Lower lobe of right lung (tissue), 2 donors: ENCODE measurements at regions not wholly inside any gene's neighbourhood (a gene's known extent, or its start where the extent isn't known, plus 50 kb on each side); places are given as distances from the start of the nearest gene placed in this dataset.
"Not testable (repeated sequence)": the region's sequence is repeated elsewhere in the genome, so short reads cannot be mapped to it uniquely, and the experiment has no call there.

Source experiments
- ATAC-seq, 2 donors: fragments of 200-7000 bp; cut with Tn5 transposase; one replicate each; pipeline ENCODE4 v1.9.1; 2020 to 2022; ENCODE audit warnings: mild to moderate bottlenecking in 2 of 2, moderate library complexity in 2 of 2
- DNase-seq: peaks from one replicate; pipeline ENCODE4 v3.0.0-alpha.2; 2020
- H3K27ac ChIP-seq: fragments of 200-600 bp; one replicate; pipeline ENCODE4 v1.8.0; 2022
- H3K27me3 ChIP-seq: fragments of 200-600 bp; one replicate; pipeline ENCODE4 v1.8.0; 2022; ENCODE audit warnings: low read depth
- H3K36me3 ChIP-seq: fragments of 200-600 bp; one replicate; pipeline ENCODE4 v1.8.0; 2022; ENCODE audit warnings: mild to moderate bottlenecking
- H3K4me1 ChIP-seq: fragments of 200-600 bp; one replicate; pipeline ENCODE4 v1.8.0; 2022
- H3K4me3 ChIP-seq: fragments of 200-600 bp; one replicate; pipeline ENCODE4 v1.8.0; 2022; ENCODE audit warnings: mild to moderate bottlenecking
- H3K9me3 ChIP-seq: fragments of 200-600 bp; one replicate; pipeline ENCODE4 v1.8.0; 2022
- intact Hi-C: fragments of 100-400 bp; cut with DNase I; formaldehyde crosslinking; loops from one replicate; pipeline ENCODE4 v1.11.0; 2022
- TF ChIP-seq, protein P1 (sequence below): fragments of 200-600 bp; IDR thresholded peaks from one replicate; pipeline ENCODE4 v1.8.0; 2022; ENCODE audit warnings: antibody characterized with exemption, mild to moderate bottlenecking
- donor health status: DM: no; HTN: yes; CAD: no; lungs with severe emphysema.

DNA sequence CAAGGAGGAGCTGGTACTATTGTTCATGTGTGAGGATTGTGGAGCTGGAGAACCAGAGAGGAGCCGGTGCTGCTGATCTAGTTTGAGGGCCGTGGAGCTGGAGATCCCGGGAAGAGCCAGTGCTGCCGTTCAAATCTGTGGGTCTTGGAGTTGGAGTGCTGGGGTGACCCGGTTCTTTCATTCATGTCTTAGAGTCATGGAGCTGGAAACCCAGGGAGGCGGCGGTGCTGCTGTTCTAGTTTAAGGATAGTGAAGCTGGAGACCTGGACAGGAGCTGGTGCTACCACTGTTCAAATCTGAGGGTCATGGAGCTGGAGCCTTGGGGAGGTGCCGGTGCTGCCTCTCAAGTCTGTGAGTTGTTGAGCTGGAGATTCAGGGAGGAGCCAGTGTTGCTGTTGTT, 88.5 kb upstream of the ZNF479 start:
- Histone ChIP-seq H3K27me3 (no peaks in the 10 kb centered on the region), H3K36me3 (no peaks in the 10 kb centered on the region), H3K27ac (no peak overlapping the region), H3K4me3 (no peak overlapping the region), H3K4me1 (no peaks in the 10 kb centered on the region), H3K9me3 (no peaks in the 10 kb centered on the region)
- intact Hi-C loops: no loop called here
- TF ChIP-seq, protein P1, sequence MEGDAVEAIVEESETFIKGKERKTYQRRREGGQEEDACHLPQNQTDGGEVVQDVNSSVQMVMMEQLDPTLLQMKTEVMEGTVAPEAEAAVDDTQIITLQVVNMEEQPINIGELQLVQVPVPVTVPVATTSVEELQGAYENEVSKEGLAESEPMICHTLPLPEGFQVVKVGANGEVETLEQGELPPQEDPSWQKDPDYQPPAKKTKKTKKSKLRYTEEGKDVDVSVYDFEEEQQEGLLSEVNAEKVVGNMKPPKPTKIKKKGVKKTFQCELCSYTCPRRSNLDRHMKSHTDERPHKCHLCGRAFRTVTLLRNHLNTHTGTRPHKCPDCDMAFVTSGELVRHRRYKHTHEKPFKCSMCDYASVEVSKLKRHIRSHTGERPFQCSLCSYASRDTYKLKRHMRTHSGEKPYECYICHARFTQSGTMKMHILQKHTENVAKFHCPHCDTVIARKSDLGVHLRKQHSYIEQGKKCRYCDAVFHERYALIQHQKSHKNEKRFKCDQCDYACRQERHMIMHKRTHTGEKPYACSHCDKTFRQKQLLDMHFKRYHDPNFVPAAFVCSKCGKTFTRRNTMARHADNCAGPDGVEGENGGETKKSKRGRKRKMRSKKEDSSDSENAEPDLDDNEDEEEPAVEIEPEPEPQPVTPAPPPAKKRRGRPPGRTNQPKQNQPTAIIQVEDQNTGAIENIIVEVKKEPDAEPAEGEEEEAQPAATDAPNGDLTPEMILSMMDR: no peak
- ATAC-seq (no peak), DNase-seq (peak; percentile 20)

DNA sequence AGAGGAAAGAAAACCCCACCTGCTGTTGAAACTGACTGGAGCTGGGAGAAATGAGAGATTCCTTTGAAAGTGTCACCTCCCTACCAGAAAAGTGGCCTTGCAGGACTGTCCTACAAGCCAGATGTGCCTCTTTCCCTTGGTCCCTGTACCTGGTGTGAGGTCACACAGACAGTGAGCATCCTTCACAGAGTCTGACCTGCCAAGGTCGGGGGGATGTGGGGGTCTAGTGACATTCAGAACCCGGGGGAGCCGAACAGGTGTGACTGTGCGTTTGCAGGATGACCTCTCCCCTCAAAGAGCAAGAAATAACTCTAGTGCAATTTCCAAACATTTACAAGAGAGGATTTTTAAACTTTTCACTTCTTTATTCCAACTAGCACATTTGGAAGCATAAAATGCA, 93.4 kb upstream of the ZNF479 start:
- no peaks in the 10 kb centered on the region for H3K9me3 ChIP-seq
- ATAC-seq: no peak
- intact Hi-C loops: no loop called here

DNA sequence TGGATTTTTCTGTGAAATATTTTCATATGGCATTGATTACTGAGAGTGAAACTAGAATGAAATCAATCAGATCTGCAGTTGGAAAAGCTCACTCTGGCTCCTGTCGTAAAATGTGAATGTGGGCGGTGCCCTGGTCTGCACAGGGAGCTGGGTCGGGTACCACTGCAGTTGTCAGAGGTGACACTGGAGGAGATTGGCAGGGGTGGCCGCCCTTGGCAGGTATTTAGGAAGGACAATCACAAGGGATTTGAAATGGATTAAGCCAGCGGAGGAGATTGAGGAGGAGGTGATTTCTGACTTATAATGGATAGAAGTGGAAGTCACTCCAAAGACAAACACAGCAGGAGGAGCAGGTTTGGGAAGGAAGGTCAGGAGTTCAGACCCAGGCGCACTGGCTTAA, 109.0 kb upstream of the ZNF479 start:
- H3K4me1 ChIP-seq, H3K27ac ChIP-seq, H3K36me3 ChIP-seq, ATAC-seq, H3K27me3 ChIP-seq, intact Hi-C loops, H3K4me3 ChIP-seq: not testable (repeated sequence)
- peak; percentile 25 for DNase-seq
- peaks cover 33% of the 10 kb centered on the region for H3K9me3 ChIP-seq

More for the DNA sequence above, 93.4 kb upstream of the ZNF479 start:
- DNase-seq: peak; percentile 2
- H3K36me3 ChIP-seq: no peaks in the 10 kb centered on the region
- H3K27me3 ChIP-seq: no peaks in the 10 kb centered on the region
- TF ChIP-seq, protein P1: no peak
- no peak overlapping the region for H3K4me3 ChIP-seq
- H3K27ac ChIP-seq: no peak overlapping the region
- no peaks in the 10 kb centered on the region for H3K4me1 ChIP-seq

DNA sequence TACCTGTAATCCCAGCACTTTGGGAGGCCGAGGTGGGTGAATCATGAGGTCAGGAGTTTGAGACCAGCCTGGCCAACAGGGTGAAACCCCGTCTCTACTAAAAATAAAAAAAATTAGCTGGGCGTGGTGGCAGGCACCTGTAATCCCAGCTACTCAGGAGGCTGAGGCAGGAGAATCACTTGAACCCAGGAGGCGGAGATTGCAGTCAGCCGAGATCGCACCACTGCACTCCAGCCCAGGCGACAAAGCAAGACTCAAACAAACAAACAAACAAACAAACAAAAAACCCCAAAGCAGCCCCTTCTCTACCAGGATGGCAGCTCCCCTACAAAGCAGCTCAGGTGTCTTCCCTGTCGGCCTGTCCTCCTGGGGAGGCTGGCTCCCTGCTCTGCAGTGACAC, 111.3 kb upstream of the ZNF479 start:
- DNase-seq: not testable (repeated sequence)
- H3K9me3 ChIP-seq: peaks cover 23% of the 10 kb centered on the region

DNA sequence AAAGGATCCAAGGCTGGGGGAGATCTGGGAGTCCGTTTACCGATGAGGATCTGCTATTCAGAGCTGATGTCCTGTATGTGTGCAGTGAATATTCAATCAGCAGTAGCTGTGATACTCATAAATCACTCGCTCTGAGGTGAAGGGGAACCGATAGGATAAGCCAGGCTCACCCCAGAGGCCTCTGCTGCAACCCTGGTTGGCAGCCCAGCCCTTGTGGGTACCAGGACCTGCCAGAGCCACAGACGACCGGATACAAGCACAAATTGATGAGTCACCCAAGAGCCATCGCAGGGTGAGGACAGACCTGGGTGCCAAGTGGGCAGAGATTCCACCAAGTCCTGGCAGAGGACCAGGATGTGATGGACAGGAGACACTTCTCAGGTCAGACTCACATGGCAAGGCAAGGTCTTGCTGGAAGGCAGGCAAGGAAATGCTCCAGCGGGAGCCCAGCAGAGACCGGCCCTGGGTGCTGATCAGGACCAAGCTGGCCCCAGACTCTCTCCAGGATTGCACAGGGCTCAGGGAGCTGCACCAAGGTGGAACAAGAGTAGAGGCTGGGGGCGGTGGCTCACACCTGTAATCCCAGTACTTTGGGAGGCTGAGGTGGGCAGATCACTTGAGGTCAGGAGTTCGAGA, 112.2 kb upstream of the ZNF479 start:
- H3K4me1 ChIP-seq, intact Hi-C loops, H3K36me3 ChIP-seq, ATAC-seq, H3K4me3 ChIP-seq, H3K27ac ChIP-seq, DNase-seq, H3K27me3 ChIP-seq: not testable (repeated sequence)
- H3K9me3 ChIP-seq: peaks cover 23% of the 10 kb centered on the region

More for the DNA sequence above, 111.3 kb upstream of the ZNF479 start:
- ATAC-seq, H3K4me3 ChIP-seq, intact Hi-C loops, H3K36me3 ChIP-seq, H3K4me1 ChIP-seq, H3K27me3 ChIP-seq, H3K27ac ChIP-seq: not testable (repeated sequence)

DNA sequence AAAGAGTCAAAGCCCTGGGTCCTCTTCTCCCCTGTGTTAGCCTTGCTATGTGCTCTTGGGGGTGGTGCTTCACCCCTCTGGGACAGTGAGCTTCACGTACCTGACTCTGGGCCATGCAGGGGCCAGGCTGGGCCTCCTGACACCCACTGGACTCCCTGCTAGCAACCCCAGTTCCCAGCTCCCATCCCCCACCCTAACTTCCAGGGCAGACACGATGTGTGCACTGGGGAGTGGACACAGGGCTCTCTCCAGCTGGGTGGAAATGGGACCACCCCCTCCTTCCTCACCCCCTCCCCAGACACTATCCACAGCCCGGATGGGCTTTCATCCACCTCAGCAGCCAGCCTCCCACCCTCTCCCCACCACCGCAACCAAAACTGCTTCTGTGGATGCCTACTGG, 113.0 kb upstream of the ZNF479 start:
- no peaks in the 10 kb centered on the region for H3K36me3 ChIP-seq
- TF ChIP-seq, protein P1: no peak
- H3K4me1 ChIP-seq: no peaks in the 10 kb centered on the region
- no peak overlapping the region for H3K4me3 ChIP-seq
- ATAC-seq (no peak), DNase-seq (no peak)
- no peak overlapping the region for H3K27ac ChIP-seq
- peaks cover 23% of the 10 kb centered on the region for H3K9me3 ChIP-seq
- intact Hi-C loops: no loop called here
- no peaks in the 10 kb centered on the region for H3K27me3 ChIP-seq

DNA sequence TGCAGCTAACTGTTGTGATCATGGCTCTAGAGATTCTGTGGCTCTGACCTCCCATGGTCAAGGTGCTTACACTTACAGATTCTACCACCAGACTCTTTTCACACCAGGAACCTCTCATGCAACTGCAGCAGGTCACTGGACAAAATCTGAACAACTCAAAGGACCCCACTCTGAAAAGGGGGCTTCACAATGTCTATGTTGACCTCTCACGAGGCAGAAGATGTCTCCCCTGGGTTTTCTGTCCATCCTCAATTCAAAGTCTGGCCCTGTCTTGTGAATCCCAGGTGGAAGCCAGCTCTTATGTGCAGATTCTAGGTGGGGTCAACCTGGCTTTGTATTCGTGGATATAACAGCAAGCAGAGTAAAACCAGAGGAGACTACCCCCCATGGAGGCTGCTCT, 118.6 kb upstream of the ZNF479 start:
- Histone ChIP-seq H3K4me1 (no peaks in the 10 kb centered on the region), H3K27me3 (no peaks in the 10 kb centered on the region), H3K4me3 (no peak overlapping the region), H3K9me3 (peaks cover 3% of the 10 kb centered on the region), H3K27ac (no peak overlapping the region), H3K36me3 (no peaks in the 10 kb centered on the region)
- no peak for DNase-seq
- no peak for ATAC-seq
- intact Hi-C loops: no loop called here
- TF ChIP-seq, protein P1: no peak
